HAP-1 (cell line): ENCODE measurements at regions not wholly inside any gene's neighbourhood (a gene's known extent, or its start where the extent isn't known, plus 50 kb on each side); places are given as distances from the start of the nearest gene placed in this dataset.

Source experiments
- DNase-seq, 2 experiments: peaks; one replicate each; pipeline ENCODE4 v3.0.0-alpha.2; 2016 to 2020; ENCODE audit warnings: low spot score in 2 of 2
- H3K27me3 ChIP-seq: fragments of 250-450 bp; sonication (Bioruptor Pico); 2 replicates; pipeline ENCODE4 v1.5.1; 2020; ENCODE audit warnings: low read depth, mild to moderate bottlenecking, moderate library complexity
- H3K36me3 ChIP-seq: fragments of 250-450 bp; sonication (Bioruptor Pico); replicated peaks from 2 replicates; pipeline ENCODE4 v1.5.1; 2020; ENCODE audit warnings: mild to moderate bottlenecking
- H3K4me1 ChIP-seq: fragments of 250-450 bp; sonication (Bioruptor Pico); 2 replicates; pipeline ENCODE4 v1.5.1; 2020; ENCODE audit warnings: mild to moderate bottlenecking
- H3K4me3 ChIP-seq: fragments of 250-450 bp; sonication (Bioruptor Pico); 2 replicates; pipeline ENCODE4 v1.5.1; 2020; ENCODE audit warnings: mild to moderate bottlenecking, moderate library complexity
- H3K9me3 ChIP-seq: fragments of 250-450 bp; sonication (Bioruptor Pico); 2 replicates; pipeline ENCODE4 v1.5.1; 2020; ENCODE audit warnings: mild to moderate bottlenecking, moderate library complexity
- in situ Hi-C: fragments of 300-500 bp; cut with MboI; formaldehyde crosslinking; loops from 3 replicates; pipeline ENCODE4 v1.14.3; 2020; ENCODE audit warnings: low sequenced_read_pairs, inconsistent platforms, mixed read lengths

GRCh38 chr2:239520811-239521517 lies 120.1 kb upstream of the HDAC4 start:
- Histone ChIP-seq H3K36me3 (no peaks in the 10 kb centered on the region), H3K27me3 (no peaks in the 10 kb centered on the region), H3K9me3 (no peaks in the 10 kb centered on the region), H3K4me3 (no peak overlapping the region), H3K4me1 (no peaks in the 10 kb centered on the region)
- in situ Hi-C loops, result no loop called here
- DNase-seq, result no peak

DNA sequence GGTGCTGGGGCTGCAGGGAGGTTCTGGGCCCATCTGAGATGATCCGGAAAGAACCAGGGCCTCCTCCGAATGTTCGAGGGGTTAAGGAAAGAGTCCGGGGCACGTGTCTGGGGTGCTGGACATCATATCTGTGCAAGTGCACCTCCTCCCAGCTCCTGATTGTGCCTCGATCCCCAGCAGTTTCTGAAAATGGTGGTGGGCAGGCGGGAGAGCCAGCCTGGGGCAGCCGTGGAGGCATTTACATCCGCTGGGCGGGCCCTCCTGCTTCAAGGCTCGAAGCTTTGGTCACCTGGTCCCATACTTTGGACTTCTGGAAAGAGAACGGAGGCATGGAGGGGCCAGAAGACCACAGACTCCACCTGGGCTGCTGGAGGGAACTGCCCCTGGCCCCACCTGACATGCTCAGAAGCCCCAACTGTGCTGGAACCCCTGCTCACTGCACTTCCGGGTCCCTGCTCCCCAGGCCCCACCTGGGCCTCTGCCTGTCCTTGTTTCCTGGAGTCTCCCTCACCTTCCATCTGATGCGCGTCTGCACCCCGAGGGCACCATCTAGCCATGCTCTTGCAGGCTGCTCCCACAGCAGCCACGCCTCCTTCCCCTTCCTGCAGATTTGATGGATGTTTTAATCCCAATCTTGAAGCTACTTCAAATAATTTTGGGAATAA lies 119.2 kb upstream of the HDAC4 start:
- no peak overlapping the region for H3K4me3 ChIP-seq
- no peak for DNase-seq
- H3K4me1 ChIP-seq, result no peaks in the 10 kb centered on the region
- no peaks in the 10 kb centered on the region for H3K36me3 ChIP-seq
- H3K27me3 ChIP-seq, result no peaks in the 10 kb centered on the region
- in situ Hi-C loops, result no loop called here
- H3K9me3 ChIP-seq, result no peaks in the 10 kb centered on the region

DNA sequence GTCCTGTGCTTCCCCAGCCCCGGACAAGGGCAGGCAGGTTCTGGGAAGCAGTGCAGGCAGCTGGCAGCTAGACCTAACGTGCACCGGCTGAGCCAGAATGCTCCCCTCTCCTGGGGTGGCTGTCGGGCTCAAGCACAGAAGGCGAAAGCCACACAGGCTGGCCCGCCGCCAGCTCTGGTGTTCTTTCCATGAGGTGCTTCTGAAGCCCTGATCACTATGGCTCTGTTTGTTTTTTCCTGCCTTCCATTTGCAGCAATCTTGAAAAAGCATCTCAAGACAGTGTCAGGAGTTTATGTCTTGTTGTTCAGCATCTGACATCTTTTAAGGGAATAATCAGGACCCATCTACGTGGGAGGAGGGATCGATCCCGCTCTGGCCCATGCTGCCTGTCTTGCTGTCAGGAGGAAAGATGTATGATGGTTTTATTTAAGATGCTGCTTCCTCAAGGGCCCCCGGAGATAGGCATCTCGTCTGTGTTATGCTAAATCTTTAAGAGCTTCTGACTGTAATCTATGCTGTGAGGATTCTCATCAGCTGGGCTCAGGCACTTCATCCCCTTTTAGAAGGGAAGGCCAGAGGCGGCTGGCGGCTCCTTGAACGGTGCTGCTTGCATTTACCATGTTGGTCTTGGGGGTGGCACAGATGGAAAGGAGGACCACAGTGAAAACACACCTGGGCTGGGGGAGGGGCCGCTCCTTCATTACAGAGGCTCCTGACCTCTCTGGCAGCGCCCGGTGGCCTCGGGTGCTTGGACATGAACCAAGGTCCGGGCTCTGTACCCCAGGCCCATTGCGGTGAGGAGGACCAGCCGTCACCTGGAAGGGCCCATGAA lies 118.5 kb upstream of the HDAC4 start:
- in situ Hi-C loops, result no loop called here
- DNase-seq, result no peak
- Histone ChIP-seq H3K9me3 (no peaks in the 10 kb centered on the region), H3K27me3 (no peaks in the 10 kb centered on the region), H3K4me1 (no peaks in the 10 kb centered on the region), H3K4me3 (no peak overlapping the region), H3K36me3 (no peaks in the 10 kb centered on the region)

- H3K36me3 ChIP-seq, result no peaks in the 10 kb centered on the region
- H3K9me3 ChIP-seq, result no peaks in the 10 kb centered on the region
- no peaks in the 10 kb centered on the region for H3K27me3 ChIP-seq
- H3K4me1 ChIP-seq, result no peaks in the 10 kb centered on the region
- H3K4me3 ChIP-seq, result no peak overlapping the region
- DNase-seq, result no peak
- in situ Hi-C loops, result no loop called here
These were observed 117.7 kb upstream of the HDAC4 start for GRCh38 chr2:239518286-239519088.

DNA sequence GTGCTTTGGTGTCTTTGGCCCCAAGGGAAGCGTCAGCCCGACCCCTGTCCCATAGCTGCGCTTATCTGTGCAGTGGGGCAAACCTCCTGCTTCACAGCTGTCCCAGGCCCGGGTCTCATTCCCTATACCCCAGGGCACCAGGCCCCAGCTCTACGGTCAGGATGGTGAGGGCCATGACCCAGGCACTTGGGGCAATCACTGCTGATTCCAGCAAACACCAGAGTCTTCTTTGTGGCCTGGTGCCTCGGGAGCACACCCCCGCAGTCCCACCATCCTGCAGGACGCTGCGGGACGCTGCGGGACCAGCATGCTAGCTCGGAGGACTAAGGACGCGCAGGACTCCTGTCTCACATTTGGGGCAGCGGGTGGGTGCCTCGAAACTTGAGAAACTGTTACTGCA lies 116.9 kb upstream of the HDAC4 start:
- H3K36me3 ChIP-seq, result no peaks in the 10 kb centered on the region
- H3K27me3 ChIP-seq, result no peaks in the 10 kb centered on the region
- no peaks in the 10 kb centered on the region for H3K9me3 ChIP-seq
- DNase-seq, result no peak
- in situ Hi-C loops, result no loop called here
- no peaks in the 10 kb centered on the region for H3K4me1 ChIP-seq
- H3K4me3 ChIP-seq, result no peak overlapping the region

GRCh38 chr2:239516954-239517305 lies 116.1 kb upstream of the HDAC4 start:
- no peaks in the 10 kb centered on the region for H3K4me1 ChIP-seq
- H3K4me3 ChIP-seq, result no peak overlapping the region
- in situ Hi-C loops, result no loop called here
- no peaks in the 10 kb centered on the region for H3K36me3 ChIP-seq
- no peaks in the 10 kb centered on the region for H3K9me3 ChIP-seq
- no peaks in the 10 kb centered on the region for H3K27me3 ChIP-seq
- DNase-seq, result no peak

- H3K9me3 ChIP-seq, result no peaks in the 10 kb centered on the region
- no peaks in the 10 kb centered on the region for H3K36me3 ChIP-seq
- no peak for DNase-seq
- in situ Hi-C loops, result no loop called here
- no peak overlapping the region for H3K4me3 ChIP-seq
- no peaks in the 10 kb centered on the region for H3K27me3 ChIP-seq
- no peaks in the 10 kb centered on the region for H3K4me1 ChIP-seq
These were observed 115.6 kb upstream of the HDAC4 start for GRCh38 chr2:239516286-239516953.

- Histone ChIP-seq H3K4me1 (no peaks in the 10 kb centered on the region), H3K9me3 (no peaks in the 10 kb centered on the region), H3K36me3 (no peaks in the 10 kb centered on the region), H3K4me3 (no peak overlapping the region), H3K27me3 (no peaks in the 10 kb centered on the region)
- in situ Hi-C loops, result no loop called here
- no peak for DNase-seq
These were observed 114.1 kb upstream of the HDAC4 start for GRCh38 chr2:239514754-239515530.

DNA sequence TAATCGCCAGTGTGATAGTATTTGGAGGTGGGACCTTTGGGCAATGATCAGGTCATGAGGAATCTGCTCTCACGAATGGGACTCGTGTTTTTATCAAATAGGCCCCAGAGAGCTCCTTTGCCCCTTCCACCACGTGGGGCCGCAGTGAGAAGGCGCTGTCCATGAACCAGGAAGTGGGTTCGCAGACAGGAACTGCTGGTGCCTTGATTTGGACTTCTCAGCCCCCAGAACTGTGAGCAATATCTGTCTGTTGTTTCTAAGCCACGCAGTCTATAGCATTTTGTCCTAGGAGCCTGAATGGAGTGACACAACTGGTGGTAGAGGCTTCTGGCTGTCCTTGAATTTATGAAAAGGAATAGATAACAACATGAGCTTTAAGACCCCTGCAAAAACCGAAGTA lies 111.2 kb upstream of the HDAC4 start:
- Histone ChIP-seq H3K36me3 (no peaks in the 10 kb centered on the region), H3K4me3 (no peak overlapping the region), H3K4me1 (no peaks in the 10 kb centered on the region), H3K27me3 (no peaks in the 10 kb centered on the region), H3K9me3 (no peaks in the 10 kb centered on the region)
- DNase-seq, result no peak
- in situ Hi-C loops, result no loop called here

DNA sequence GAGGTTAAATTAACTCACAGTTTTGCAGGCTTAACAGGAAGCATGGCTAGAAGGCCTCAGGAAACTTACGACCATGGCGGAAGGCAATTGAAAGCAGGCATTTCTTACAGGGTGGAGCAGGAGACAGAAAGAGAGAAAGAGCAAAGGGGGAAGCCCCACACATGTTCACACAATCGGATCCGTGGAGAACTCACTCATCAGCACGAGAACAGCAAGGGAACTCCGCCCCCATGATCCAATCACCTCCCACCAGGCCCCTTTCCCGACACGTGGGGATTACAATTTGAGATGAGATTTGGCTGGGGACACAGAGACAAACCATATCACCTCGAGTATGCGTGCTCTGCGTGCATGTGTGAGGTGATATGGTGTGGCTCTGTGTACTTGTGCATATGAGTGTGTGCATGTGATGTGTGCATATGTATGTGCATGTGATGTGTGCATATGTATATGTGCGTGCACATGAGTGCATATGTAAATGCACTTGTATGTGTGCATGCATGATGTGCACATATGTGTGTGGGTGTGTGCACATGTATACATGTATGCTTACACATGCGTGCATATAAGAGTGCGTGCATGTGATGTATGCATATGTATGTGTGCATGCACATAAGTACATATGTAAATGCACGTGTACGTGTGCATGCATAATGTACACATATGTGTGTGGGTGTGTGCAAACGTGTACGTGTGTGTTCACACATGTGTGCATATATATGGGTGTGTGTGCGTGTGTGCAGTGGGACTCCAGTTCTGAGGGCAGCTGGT lies 108.7 kb upstream of the HDAC4 start:
- in situ Hi-C loops, result no loop called here
- Histone ChIP-seq H3K9me3 (no peaks in the 10 kb centered on the region), H3K4me3 (no peak overlapping the region), H3K36me3 (no peaks in the 10 kb centered on the region), H3K27me3 (no peaks in the 10 kb centered on the region), H3K4me1 (no peaks in the 10 kb centered on the region)
- no peak for DNase-seq

DNA sequence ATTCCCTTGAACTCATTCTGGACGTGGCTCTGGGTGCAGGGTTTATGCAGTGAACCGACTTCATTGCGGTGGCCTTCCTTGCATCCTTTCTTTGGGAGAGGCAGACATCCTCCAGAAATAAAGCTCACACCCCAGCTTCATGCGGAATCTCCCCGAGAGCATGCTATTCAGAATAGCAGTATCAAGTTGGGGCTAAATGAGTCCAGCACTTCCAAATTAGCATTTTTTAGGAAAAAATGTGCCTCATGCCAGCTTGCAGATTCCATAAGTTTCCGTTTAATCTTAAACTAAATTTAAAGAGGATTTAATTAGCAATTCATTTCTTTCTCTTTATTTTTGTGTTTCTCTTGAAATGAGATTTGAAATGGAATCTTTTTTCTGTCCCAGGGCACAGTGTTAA lies 107.4 kb upstream of the HDAC4 start:
- H3K27me3 ChIP-seq, result no peaks in the 10 kb centered on the region
- in situ Hi-C loops, result no loop called here

DNA sequence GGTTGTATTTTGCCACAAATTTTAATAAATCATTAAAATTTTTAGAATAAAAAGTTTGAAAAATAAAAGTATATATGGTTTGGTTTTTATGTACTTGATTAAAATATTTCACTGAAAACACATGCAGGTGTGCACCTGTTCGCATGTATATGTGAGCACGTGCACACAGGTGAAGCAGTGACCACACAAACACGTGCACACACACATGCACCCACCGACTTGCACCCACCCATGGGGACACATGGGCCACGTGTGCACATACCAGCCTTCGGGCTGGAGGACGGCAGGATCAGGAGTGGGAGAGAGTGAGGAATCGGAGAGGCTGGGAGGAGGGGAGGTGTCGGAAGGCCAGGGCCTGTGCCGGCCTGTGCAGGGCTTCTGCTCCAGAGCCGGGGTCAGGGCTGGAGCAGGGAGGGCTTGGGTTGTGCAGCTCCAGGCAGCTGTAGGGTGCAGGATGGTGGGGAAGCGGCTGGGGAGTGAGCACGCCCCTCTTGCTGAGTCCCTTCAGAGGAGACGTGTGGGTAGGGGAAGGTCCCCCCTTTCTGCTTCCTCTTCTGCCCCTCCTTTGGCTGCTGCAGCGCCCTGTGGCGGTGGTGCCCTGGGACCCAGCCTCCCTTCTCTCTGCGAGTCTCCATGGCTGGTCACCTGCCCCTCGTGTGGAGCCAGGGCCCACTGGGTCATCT lies 106.9 kb upstream of the HDAC4 start:
- Histone ChIP-seq H3K9me3 (no peaks in the 10 kb centered on the region), H3K4me1 (no peaks in the 10 kb centered on the region), H3K4me3 (no peak overlapping the region), H3K36me3 (no peaks in the 10 kb centered on the region), H3K27me3 (no peaks in the 10 kb centered on the region)
- no peak for DNase-seq
- in situ Hi-C loops, result no loop called here

More for the DNA sequence above, 107.4 kb upstream of the HDAC4 start:
- Histone ChIP-seq H3K9me3 (no peaks in the 10 kb centered on the region), H3K4me1 (no peaks in the 10 kb centered on the region), H3K36me3 (no peaks in the 10 kb centered on the region), H3K4me3 (no peak overlapping the region)
- no peak for DNase-seq
